ENCODE measurements at regions not wholly inside any gene's neighbourhood (a gene's known extent, or its start where the extent isn't known, plus 50 kb on each side); places are given as distances from the start of the nearest gene placed in this dataset.
"Not testable (repeated sequence)": the region's sequence is repeated elsewhere in the genome, so short reads cannot be mapped to it uniquely, and the experiment has no call there.

GRCh38 chr10:121309164-121309563 is 289.1 kb downstream of the FGFR2 start:
- DNase-seq = no peak

DNA sequence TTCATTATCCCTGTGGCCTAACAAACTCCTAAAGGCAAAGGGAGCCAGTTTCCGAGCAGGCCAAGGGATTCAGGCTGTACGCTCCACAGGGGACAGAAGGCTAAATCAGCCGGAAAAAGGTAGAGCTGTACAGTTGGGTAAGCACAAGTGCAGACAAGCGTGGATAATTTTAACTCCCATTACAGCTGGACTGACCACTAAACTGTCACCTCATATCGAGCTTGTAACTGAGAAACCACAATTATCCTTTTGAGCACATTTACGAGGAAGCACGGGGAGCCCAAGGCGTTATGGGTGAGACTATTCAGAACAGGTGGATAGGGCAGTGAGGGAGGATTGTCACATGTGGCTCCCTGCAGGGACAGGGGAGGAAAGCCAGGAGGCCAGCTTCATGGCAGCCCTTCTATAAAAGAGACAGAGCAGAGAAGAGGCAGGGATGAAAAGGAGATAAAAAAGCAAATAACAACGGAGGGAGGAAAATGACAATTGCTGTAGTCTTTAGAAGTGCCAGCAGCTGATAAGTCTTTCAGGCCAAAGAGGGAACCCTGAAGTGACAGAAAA is 288.0 kb downstream of the FGFR2 start:
- DNase-seq = no peak

DNA sequence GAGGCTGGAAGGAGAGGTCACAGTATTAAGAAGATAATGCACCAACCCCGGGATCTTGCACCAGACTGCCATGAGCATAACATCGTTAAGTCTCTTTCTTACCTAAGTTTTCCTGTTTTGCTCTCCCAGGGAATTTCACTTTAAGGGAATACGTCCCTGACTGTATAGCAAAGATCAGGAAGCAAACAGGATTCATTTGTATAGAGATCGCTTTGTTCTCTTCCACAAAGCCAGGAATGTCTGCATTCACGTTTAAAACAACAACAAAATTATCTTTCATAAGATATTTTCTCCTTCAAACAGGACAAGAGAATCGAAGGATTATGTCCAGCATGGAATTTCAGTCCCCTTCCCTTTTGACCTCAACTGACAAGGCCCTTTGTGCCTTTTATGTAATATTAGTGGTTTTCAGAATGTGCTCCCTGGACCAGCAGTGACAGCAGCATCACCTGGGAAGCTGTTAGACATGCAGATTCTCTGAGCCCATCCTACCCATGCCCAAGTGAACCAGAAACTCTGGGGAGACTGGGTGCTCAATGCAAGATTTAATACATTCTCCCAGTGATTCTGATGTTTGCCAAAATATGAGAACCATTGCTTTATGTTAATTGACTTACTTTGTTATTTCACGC is 286.3 kb downstream of the FGFR2 start:
- no peak for DNase-seq

DNA sequence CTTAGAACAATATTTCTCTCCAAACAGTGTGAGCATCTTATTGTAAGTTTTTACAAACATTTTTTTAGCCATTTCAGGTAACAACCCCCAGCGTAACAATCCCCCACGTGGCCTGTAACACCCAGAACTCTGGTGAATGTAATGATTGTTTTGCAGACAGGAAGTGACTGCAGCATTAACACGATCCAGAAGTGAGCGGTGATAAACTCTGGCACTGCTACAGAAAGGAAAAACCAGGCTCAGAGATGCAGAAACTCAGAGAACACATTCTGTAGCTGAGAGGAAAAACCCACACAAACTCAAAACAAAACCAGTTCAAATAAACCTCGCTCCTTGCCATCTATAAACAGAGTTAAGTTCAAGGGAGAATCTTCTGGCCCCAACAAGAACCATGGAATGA is 285.7 kb downstream of the FGFR2 start:
- no peak for DNase-seq

- DNase-seq = no peak
Observed at GRCh38 chr10:121313119-121313875, 284.9 kb downstream of the FGFR2 start.

DNA sequence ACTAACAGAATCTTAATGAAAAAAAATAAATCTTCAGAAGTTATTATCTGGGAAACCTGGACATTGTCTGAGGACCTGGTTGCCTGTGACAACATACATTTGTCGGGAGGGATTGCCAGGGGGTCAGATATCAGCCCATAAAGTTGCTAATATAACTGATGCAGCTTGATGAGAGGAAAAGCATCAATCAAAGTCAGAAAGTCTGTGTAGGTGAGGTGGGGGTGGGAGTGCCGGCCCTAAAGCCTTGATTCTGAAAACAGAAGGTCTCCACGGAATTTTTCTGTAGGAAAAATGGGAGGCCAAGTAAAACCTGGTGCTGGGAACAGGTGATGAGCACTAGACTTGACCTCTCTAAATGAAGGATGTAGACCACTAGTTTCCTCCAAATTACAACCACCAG is 281.8 kb downstream of the FGFR2 start:
- no peak for DNase-seq

DNA sequence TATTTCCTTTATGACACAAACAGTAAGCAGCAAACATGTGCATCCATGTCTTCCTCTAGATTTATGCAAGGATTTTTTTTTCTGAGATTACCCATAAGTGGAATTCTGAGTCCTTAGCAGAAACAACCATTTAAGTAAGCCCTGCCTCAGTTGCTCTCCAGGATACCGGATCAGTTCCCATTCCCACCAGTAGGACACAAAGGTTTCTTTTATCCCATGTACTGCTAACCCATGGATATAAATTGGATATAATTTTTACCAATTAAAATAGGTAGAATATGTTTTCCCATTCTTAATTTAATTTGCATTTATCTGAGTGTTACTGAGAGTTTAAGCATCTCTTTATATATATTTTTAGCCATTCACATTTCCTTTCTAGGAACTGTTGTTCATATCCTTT is 280.9 kb downstream of the FGFR2 start:
- no peak for DNase-seq

DNA sequence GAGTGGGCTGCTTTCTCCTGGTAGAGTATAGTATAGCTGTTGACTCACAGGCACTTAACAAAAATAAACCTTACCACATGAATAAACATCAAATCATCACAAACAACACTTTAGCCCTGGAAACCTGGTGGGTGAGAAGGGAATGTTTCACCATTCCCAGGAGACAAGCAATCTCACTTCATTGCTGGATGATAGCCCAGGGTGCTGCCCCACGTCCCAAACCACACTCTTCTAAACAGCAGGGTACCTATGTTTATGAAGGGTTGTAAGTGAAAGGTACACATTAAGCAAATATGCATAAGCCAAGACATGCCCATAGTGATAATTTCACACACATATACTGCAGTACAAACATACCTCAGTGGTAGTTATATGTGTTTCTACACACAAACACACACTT is 276.2 kb downstream of the FGFR2 start:
- DNase-seq = no peak

DNA sequence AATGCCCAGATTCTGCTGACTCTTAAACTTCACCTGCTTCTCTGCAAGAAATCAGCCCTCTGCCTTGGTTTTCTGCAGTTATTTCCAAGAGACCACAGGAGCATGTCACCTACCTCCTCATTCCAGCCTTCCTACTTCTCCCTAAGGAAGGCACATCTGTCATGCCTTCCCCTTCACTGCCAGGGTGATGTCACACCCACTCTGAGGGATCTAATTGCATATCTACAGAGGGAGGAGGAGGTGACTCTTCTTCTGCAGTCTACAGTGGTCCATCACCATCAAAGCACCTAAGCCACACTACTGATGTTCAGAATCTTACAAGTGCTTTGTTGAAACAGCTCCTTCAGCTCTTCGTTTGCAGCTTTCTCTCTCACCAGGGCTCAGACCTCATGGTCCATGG is 275.5 kb downstream of the FGFR2 start:
- DNase-seq = no peak

- no peak for DNase-seq
Observed at GRCh38 chr10:121323443-121323842, 274.8 kb downstream of the FGFR2 start.

- DNase-seq = no peak
Observed at GRCh38 chr10:121324678-121325213, 273.5 kb downstream of the FGFR2 start.

- no peak for DNase-seq
Observed at GRCh38 chr10:121325490-121326231, 272.6 kb downstream of the FGFR2 start.

GRCh38 chr10:121326905-121327304 is 271.3 kb downstream of the FGFR2 start:
- DNase-seq = no peak

DNA sequence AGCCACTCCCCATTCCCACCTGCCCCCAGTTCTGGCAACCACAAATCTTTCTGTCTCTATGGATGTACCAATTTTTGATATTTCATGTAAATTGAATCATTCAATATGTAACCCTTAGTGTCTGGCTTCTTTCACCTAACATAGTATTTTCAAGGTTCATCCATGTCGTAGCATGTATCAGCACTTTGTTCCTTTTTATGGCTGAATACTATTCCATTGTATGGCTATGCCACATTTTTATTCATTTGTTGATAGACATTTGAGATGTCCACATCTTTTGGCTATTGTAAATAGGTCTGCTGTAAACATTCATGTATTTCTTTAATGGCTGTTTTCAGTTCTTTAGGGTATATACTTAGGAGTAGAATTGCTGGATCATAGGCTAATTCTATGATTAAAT is 270.5 kb downstream of the FGFR2 start:
- no peak for DNase-seq

- not testable (repeated sequence) for DNase-seq
Observed at GRCh38 chr10:121329631-121330030, 268.6 kb downstream of the FGFR2 start.

- no peak for DNase-seq
Observed at GRCh38 chr10:121330563-121330962, 267.7 kb downstream of the FGFR2 start.

GRCh38 chr10:121332353-121332752 is 265.9 kb downstream of the FGFR2 start:
- no peak for DNase-seq

GRCh38 chr10:121332829-121333765 is 265.1 kb downstream of the FGFR2 start:
- DNase-seq = no peak

GRCh38 chr10:121335386-121335925 is 262.8 kb downstream of the FGFR2 start:
- DNase-seq = no peak

- no peak for DNase-seq
Observed at GRCh38 chr10:121337427-121337826, 260.8 kb downstream of the FGFR2 start.

DNA sequence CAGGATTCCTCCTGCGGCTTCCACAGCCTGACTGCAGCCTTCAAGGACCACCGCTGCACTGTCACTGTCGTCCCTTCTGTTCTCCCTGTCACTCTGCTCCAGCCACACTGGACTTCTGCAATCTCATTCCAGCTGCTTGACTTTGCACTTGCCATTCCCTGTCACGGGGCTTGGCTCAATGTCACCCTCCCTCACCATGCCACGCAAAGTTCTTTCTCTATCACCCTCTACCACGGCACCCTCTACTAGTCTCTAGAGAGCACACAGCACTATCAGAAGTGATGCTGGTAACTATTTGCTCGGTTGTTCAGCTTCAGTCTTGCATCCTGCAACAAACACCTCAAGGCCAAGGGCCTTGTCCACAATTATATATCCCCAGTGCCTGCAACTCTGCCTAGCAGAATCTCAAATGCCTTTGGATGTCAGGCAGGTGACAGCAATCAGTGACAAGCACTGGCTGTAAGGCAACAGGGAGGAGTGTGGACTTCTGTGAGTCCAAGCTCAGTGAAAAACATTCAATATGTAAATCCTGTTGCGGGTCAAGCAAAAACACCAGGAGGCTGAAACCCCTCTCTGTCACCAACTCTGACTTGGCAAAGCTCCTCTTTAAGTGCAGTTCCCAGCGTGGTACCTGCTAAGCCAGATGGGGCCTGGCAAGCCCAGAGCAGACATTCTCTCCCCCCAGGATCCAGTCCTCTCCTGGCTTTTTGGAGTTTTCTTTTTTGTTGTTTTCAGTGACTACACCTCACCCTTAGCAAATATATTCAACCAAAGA is 259.9 kb downstream of the FGFR2 start:
- DNase-seq = no peak

Data from CD4-positive, alpha-beta T cell treated with Interferon gamma for 1 hour (primary cell).